ENCODE measurements at regions not wholly inside any gene's neighbourhood (a gene's known extent, or its start where the extent isn't known, plus 50 kb on each side); places are given as distances from the start of the nearest gene placed in this dataset.

DNA sequence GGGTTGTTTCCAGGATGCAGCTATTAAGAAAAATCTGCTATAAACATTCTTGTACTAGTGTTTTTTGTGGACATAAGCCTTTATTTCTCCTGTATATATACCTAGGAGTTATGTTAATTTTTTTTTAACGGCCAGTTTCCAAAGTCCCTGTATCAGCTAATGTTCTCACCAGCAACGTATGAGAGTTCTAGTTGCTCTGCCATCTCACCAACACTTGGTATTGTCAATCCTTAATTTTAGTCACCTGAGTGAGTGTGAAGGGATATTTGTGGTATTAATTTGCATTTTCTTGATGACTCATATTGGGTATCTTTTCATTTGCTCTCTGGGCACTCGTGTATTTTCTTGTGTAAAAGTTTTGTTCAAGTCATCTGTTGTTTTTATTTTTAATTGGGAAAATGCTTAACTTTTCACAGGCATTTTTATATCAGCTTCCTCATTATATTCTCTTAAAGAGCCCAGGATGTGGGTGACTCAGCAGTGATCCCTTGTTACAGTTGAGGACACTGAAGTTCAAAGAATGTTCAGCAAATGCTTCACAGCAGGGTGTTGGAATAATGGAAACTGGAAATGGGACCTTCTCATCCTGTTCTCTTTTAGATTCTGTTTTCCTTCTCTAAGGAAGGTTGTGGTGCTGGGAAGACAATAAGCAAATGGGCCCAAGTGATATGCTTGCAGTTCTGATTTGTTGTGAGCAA lies 176.3 kb upstream of the PRNP start:
- FAIRE-seq, result no peak
- no peak for DNase-seq (ENCODE audit: insufficient read length, low spot score)
- TF ChIP-seq, protein P1, sequence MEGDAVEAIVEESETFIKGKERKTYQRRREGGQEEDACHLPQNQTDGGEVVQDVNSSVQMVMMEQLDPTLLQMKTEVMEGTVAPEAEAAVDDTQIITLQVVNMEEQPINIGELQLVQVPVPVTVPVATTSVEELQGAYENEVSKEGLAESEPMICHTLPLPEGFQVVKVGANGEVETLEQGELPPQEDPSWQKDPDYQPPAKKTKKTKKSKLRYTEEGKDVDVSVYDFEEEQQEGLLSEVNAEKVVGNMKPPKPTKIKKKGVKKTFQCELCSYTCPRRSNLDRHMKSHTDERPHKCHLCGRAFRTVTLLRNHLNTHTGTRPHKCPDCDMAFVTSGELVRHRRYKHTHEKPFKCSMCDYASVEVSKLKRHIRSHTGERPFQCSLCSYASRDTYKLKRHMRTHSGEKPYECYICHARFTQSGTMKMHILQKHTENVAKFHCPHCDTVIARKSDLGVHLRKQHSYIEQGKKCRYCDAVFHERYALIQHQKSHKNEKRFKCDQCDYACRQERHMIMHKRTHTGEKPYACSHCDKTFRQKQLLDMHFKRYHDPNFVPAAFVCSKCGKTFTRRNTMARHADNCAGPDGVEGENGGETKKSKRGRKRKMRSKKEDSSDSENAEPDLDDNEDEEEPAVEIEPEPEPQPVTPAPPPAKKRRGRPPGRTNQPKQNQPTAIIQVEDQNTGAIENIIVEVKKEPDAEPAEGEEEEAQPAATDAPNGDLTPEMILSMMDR (IDR thresholded peaks at IDR 0.05; ENCODE audit: insufficient read depth, missing control alignments), result no peak

GRCh38 chr20:4508773-4509172 lies 177.5 kb upstream of the PRNP start:
- FAIRE-seq (no peak), DNase-seq (ENCODE audit: insufficient read length, low spot score) (no peak)
- TF ChIP-seq, protein P1 (IDR thresholded peaks at IDR 0.05; ENCODE audit: insufficient read depth, missing control alignments), result no peak

- DNase-seq (ENCODE audit: insufficient read length, low spot score), result no peak
- FAIRE-seq, result no peak
- TF ChIP-seq, protein P1 (IDR thresholded peaks at IDR 0.05; ENCODE audit: insufficient read depth, missing control alignments), result no peak
Observed at GRCh38 chr20:4507288-4507719, 179.0 kb upstream of the PRNP start.

GRCh38 chr20:4504814-4505213 lies 181.4 kb upstream of the PRNP start:
- FAIRE-seq (no peak), DNase-seq (ENCODE audit: insufficient read length, low spot score) (no peak)
- TF ChIP-seq, protein P1 (IDR thresholded peaks at IDR 0.05; ENCODE audit: insufficient read depth, missing control alignments), result no peak

DNA sequence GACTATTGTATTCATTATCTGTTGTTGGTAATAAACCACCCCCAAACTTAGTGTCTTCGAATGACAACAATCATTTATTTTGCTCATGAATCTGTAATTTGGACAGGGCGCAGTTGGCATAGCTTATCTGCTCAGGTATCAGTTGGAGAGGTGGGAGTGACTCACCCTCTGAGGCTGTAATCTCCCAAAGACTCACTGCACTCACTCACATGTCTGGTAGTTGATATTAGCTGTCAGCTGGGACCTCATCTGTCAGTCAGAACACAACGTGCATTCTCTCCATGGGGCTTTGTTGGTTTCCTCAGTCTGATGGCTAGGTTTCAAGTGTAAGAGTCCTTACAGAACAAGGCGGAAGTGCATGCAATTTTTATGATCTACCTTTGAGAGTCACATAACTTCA lies 183.5 kb upstream of the PRNP start:
- no peak for DNase-seq (ENCODE audit: insufficient read length, low spot score)
- no peak for FAIRE-seq
- TF ChIP-seq, protein P1 (IDR thresholded peaks at IDR 0.05; ENCODE audit: insufficient read depth, missing control alignments), result no peak

DNA sequence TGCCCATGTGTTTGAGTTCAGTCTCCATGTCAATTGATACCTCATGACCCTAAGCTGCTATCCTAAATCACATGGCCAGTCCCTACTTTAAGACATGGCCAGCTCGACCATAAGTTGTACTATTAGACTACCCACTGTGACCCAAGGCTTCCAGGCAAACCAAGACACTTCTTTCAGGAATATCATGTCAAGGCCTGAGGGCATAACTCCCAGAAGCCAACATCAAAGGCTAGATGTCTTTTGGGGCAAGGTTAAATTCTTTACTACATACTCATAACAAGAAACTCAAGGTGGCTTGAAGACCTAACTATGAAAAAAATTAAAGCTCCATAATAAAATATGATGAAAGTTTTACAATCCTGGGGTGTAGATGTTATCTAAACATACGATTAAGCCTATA lies 192.9 kb upstream of the PRNP start:
- TF ChIP-seq, protein P1 (IDR thresholded peaks at IDR 0.05; ENCODE audit: insufficient read depth, missing control alignments), result no peak
- FAIRE-seq (no peak), DNase-seq (ENCODE audit: insufficient read length, low spot score) (no peak)

- DNase-seq (ENCODE audit: insufficient read length, low spot score) (no peak), FAIRE-seq (no peak)
- TF ChIP-seq, protein P1 (IDR thresholded peaks at IDR 0.05; ENCODE audit: insufficient read depth, missing control alignments), result no peak
Observed at GRCh38 chr20:4491643-4492042, 194.6 kb upstream of the PRNP start.
